GM23248 (cell line): ENCODE measurements at regions not wholly inside any gene's neighbourhood (a gene's known extent, or its start where the extent isn't known, plus 50 kb on each side); places are given as distances from the start of the nearest gene placed in this dataset.

Experiments used
- EZH2 ChIP-seq: fragments of 200-600 bp; sonication (generic); IDR thresholded peaks from 2 replicates; pipeline ENCODE4 v1.6.1; 2018; ENCODE audit warnings: antibody characterized with exemption, mild to moderate bottlenecking; ENCODE audit not compliant: insufficient read depth, poor library complexity, severe bottlenecking
- EZH2phosphoT487 ChIP-seq: fragments of 200-600 bp; sonication (generic); IDR thresholded peaks from 2 replicates; pipeline ENCODE4 v1.6.1; 2018; ENCODE audit warnings: antibody characterized with exemption, moderate library complexity, mild to moderate bottlenecking, low read depth; ENCODE audit not compliant: insufficient read depth

- TF ChIP-seq EZH2phosphoT487 (no peak), EZH2 (no peak)
Measured at GRCh38 chr14:53783256-53783655, 173.4 kb downstream of the BMP4 start.
